IMR-90 (cell line): ENCODE measurements at regions not wholly inside any gene's neighbourhood (a gene's known extent, or its start where the extent isn't known, plus 50 kb on each side); places are given as distances from the start of the nearest gene placed in this dataset.

ENCODE experiments used
- ATAC-seq: fragments of 200-7000 bp; cut with Tn5 transposase; 2 replicates; pipeline ENCODE4 v1.9.1; 2020; ENCODE audit warnings: low read depth, mild to moderate bottlenecking, moderate library complexity
- BruUV-seq: library from RNA; stranded (reverse); fragments of 400-500 nt; replicated peaks from 2 replicates; lab custom pipeline; 2021; lab: Mats Ljungman, UMichigan
- CTCF ChIA-PET: fragments of 300-600 bp; formaldehyde crosslinking; extraction: SDS; loops from one replicate; lab custom pipeline; 2021; ENCODE audit warnings: antibody characterized with exemption; lab: Yijun Ruan, JAX
- POLR2A ChIA-PET: fragments of 300-600 bp; sonication (Branson Sonifier 250); formaldehyde crosslinking; loops from one replicate; lab custom pipeline; 2022; ENCODE audit warnings: antibody characterized with exemption; ENCODE audit not compliant: unreplicated experiment; lab: Charles Lee
- DNase-seq: peaks from one replicate; pipeline ENCODE4 v3.0.0; 2013
- H2AFZ ChIP-seq: replicated peaks from 2 replicates; pipeline ENCODE3; 2013; ENCODE audit warnings: low read length, mild to moderate bottlenecking; ENCODE audit not compliant: poor library complexity
- H2AK5ac ChIP-seq: 2 replicates; pipeline ENCODE4 v1.6.1; 2013; ENCODE audit warnings: low read depth, low read length, inconsistent platforms
- H2AK9ac ChIP-seq: replicated peaks from 2 replicates; pipeline ENCODE3; 2013; ENCODE audit warnings: mild to moderate bottlenecking, low read depth, low read length, moderate library complexity; ENCODE audit not compliant: poor library complexity
- H2BK120ac ChIP-seq: 2 replicates; pipeline ENCODE4 v1.6.1; 2013; ENCODE audit warnings: low read depth, low read length, inconsistent platforms
- H2BK15ac ChIP-seq: 3 replicates; pipeline ENCODE4 v1.6.1; 2013; ENCODE audit warnings: low read depth, low read length, inconsistent platforms
- H2BK20ac ChIP-seq: 2 replicates; pipeline ENCODE4 v1.6.1; 2013; ENCODE audit warnings: low read depth, mild to moderate bottlenecking, inconsistent platforms, low read length, moderate library complexity
- H2BK5ac ChIP-seq: 2 replicates; pipeline ENCODE4 v1.6.1; 2013; ENCODE audit warnings: mild to moderate bottlenecking, low read depth, low read length, inconsistent platforms; ENCODE audit not compliant: poor library complexity, severe bottlenecking
- H3K14ac ChIP-seq: replicated peaks from 2 replicates; pipeline ENCODE4 v1.6.1; 2013; ENCODE audit warnings: low read depth, low read length, inconsistent platforms
- H3K18ac ChIP-seq: 2 replicates; pipeline ENCODE4 v1.6.1; 2013; ENCODE audit warnings: low read depth, low read length, control low read depth
- H3K23ac ChIP-seq: 2 replicates; pipeline ENCODE4 v1.6.1; 2013; ENCODE audit warnings: low read depth, low read length, inconsistent platforms
- H3K27ac ChIP-seq: 2 replicates; pipeline ENCODE4 v1.5.1; 2013; ENCODE audit warnings: mild to moderate bottlenecking, control low read depth, low read length; ENCODE audit not compliant: insufficient read depth
- H3K27me3 ChIP-seq: 2 replicates; pipeline ENCODE4 v1.6.1; 2013; ENCODE audit warnings: low read length; ENCODE audit not compliant: control insufficient read depth, insufficient read depth
- H3K36me3 ChIP-seq: 2 replicates; pipeline ENCODE4 v1.6.1; 2013; ENCODE audit warnings: low read length, mixed read lengths; ENCODE audit not compliant: control insufficient read depth, insufficient read depth
- H3K4ac ChIP-seq: 2 replicates; pipeline ENCODE4 v1.6.1; 2013; ENCODE audit warnings: low read depth, low read length, inconsistent platforms
- H3K4me1 ChIP-seq: 2 replicates; pipeline ENCODE4 v1.6.1; 2013; ENCODE audit warnings: low read length, mixed read lengths; ENCODE audit not compliant: control insufficient read depth, insufficient read depth
- H3K4me2 ChIP-seq: 2 replicates; pipeline ENCODE4 v1.6.1; 2013; ENCODE audit warnings: low read depth, mild to moderate bottlenecking, control low read depth, low read length, moderate library complexity
- H3K4me3 ChIP-seq: 2 replicates; pipeline ENCODE4 v1.5.1; 2013; ENCODE audit warnings: low read depth, mild to moderate bottlenecking, control low read depth, low read length, moderate library complexity; ENCODE audit not compliant: insufficient read depth
- H3K56ac ChIP-seq: 2 replicates; pipeline ENCODE4 v1.6.1; 2013; ENCODE audit warnings: low read length, inconsistent platforms; ENCODE audit not compliant: insufficient read depth; ENCODE audit errors: extremely low read depth
- H3K79me1 ChIP-seq, 2 experiments: 2 replicates each; pipeline ENCODE4 v1.6.1; 2013; ENCODE audit warnings: low read length in 2 of 2, inconsistent platforms in 1 of 2, low read depth in 1 of 2
- H3K9ac ChIP-seq: 2 replicates; pipeline ENCODE4 v1.6.1; 2013; ENCODE audit warnings: low read depth, low read length, control low read depth
- H3K9me1 ChIP-seq: 2 replicates; pipeline ENCODE4 v1.6.1; 2013; ENCODE audit warnings: low read length, inconsistent platforms; ENCODE audit not compliant: insufficient read depth
- H3K9me3 ChIP-seq: 2 replicates; pipeline ENCODE4 v1.6.1; 2013; ENCODE audit warnings: low read length; ENCODE audit not compliant: control insufficient read depth, insufficient read depth
- H4K20me1 ChIP-seq: 2 replicates; pipeline ENCODE4 v1.6.1; 2013; ENCODE audit warnings: low read length, inconsistent platforms; ENCODE audit not compliant: insufficient read depth
- H4K5ac ChIP-seq: 2 replicates; pipeline ENCODE4 v1.6.1; 2013; ENCODE audit warnings: mild to moderate bottlenecking, low read depth, low read length, control low read depth
- H4K8ac ChIP-seq, 2 experiments: 2 replicates each; pipeline ENCODE4 v1.6.1; 2013; ENCODE audit warnings: low read depth in 2 of 2, low read length in 2 of 2, control low read depth in 1 of 2, inconsistent platforms in 1 of 2
- H4K91ac ChIP-seq: 2 replicates; pipeline ENCODE4 v1.6.1; 2013; ENCODE audit warnings: low read depth, low read length, inconsistent platforms; ENCODE audit not compliant: insufficient read depth
- BHLHE40 ChIP-seq: fragments of 150-350 bp; IDR thresholded peaks from 2 replicates; pipeline ENCODE4 v1.6.1; 2016; ENCODE audit warnings: mild to moderate bottlenecking, low read depth, low read length
- CHD1 ChIP-seq: IDR thresholded peaks from 2 replicates; pipeline ENCODE4 v1.6.1; 2012; ENCODE audit warnings: low read depth, low read length, improper control_type of control experiment
- FOS ChIP-seq: fragments of 150-350 bp; IDR thresholded peaks from 2 replicates; pipeline ENCODE4 v1.6.1; 2016; ENCODE audit warnings: low read depth, low read length
- MAFK ChIP-seq: IDR thresholded peaks from 2 replicates; pipeline ENCODE4 v1.6.1; 2012; ENCODE audit warnings: low read depth, low read length, improper control_type of control experiment
- MXI1 ChIP-seq: IDR thresholded peaks from 2 replicates; pipeline ENCODE4 v1.6.1; 2012; ENCODE audit warnings: low read depth, mild to moderate bottlenecking, low read length, moderate library complexity, borderline replicate concordance
- NFE2L2 ChIP-seq: fragments of 150-350 bp; IDR thresholded peaks from 2 replicates; pipeline ENCODE4 v1.6.1; 2016; ENCODE audit warnings: low read depth, mild to moderate bottlenecking, low read length
- POLR2A ChIP-seq: IDR thresholded peaks from 2 replicates; pipeline ENCODE4 v1.6.1; 2012; ENCODE audit warnings: mild to moderate bottlenecking, low read depth, low read length
- RAD21 ChIP-seq: IDR thresholded peaks from 2 replicates; pipeline ENCODE4 v1.6.1; 2012; ENCODE audit warnings: low read length, improper control_type of control experiment
- RCOR1 ChIP-seq: IDR thresholded peaks from 2 replicates; pipeline ENCODE4 v1.6.1; 2012; ENCODE audit warnings: mild to moderate bottlenecking, low read length, improper control_type of control experiment; ENCODE audit not compliant: insufficient replicate concordance
- RFX5 ChIP-seq: IDR thresholded peaks from 2 replicates; pipeline ENCODE4 v1.8.0; 2012; ENCODE audit warnings: low read depth, mild to moderate bottlenecking, low read length, moderate library complexity
- SMC3 ChIP-seq: fragments of 150-350 bp; IDR thresholded peaks from 2 replicates; pipeline ENCODE4 v1.6.1; 2016; ENCODE audit warnings: low read depth, mild to moderate bottlenecking, antibody characterized with exemption, low read length, moderate library complexity
- WGBS, 2 experiments: methylation state at CpG; one replicate each; pipeline versions ENCODE4 v1.1.5 to v1.1.7; 2013; ENCODE audit warnings: missing lambda C conversion rate in 2 of 2; ENCODE audit not compliant: insufficient read length in 1 of 2; ENCODE audit errors: extremely low coverage in 2 of 2; 5-methylcytosine and 5-hydroxymethylcytosine counted together
- dilution Hi-C: fragments of 300-500 bp; cut with HindIII; formaldehyde crosslinking; loops from one replicate; pipeline ENCODE4 v1.14.3; 2018; ENCODE audit warnings: low sequenced_read_pairs; ENCODE audit not compliant: unreplicated experiment
- in situ Hi-C: fragments of 300-500 bp; cut with MboI; formaldehyde crosslinking; loops from 3 replicates; pipeline ENCODE4 v1.14.3; 2019; ENCODE audit warnings: low sequenced_read_pairs, inconsistent platforms, mixed read lengths
- intact Hi-C: fragments of 100-400 bp; cut with micrococcal nuclease; formaldehyde crosslinking; loops from 2 replicates; pipeline ENCODE4 v1.10.0; 2022
- TF ChIP-seq, protein P1 (sequence below): conservative IDR thresholded peaks from 2 replicates; pipeline ENCODE4 v1.5.1; 2012; ENCODE audit warnings: mild to moderate bottlenecking, low read depth, low read length, improper control_type of control experiment
- TF ChIP-seq, protein P2 (sequence below): fragments of 150-350 bp; IDR thresholded peaks from 2 replicates; pipeline ENCODE4 v1.6.1; 2016; ENCODE audit warnings: low read depth, mild to moderate bottlenecking, low read length, moderate library complexity, borderline replicate concordance

DNA sequence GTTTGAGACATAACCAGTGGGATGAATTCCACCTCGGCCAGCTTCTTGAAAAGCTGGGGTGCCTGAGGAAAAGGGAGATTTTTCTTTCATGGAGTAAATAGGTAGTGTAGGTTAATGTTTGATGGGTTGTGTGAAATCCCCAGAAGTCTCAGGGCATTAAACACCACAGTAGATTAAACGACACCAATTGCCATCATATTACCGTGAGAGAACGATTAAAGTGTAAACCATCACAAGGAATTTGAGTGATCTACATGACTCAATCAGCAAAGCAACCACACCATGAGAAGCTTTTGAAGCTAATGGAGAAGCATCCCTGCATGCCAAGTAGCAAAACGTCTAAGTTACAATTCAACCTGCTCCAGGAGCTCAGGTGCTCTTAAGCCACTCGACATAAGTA, 322.5 kb upstream of the GATB start:
- no peak for TF ChIP-seq SMC3
- TF ChIP-seq MXI1: no peak
- TF ChIP-seq FOS: no peak
- TF ChIP-seq CHD1: no peak
- TF ChIP-seq NFE2L2: no peak
- TF ChIP-seq, protein P1, sequence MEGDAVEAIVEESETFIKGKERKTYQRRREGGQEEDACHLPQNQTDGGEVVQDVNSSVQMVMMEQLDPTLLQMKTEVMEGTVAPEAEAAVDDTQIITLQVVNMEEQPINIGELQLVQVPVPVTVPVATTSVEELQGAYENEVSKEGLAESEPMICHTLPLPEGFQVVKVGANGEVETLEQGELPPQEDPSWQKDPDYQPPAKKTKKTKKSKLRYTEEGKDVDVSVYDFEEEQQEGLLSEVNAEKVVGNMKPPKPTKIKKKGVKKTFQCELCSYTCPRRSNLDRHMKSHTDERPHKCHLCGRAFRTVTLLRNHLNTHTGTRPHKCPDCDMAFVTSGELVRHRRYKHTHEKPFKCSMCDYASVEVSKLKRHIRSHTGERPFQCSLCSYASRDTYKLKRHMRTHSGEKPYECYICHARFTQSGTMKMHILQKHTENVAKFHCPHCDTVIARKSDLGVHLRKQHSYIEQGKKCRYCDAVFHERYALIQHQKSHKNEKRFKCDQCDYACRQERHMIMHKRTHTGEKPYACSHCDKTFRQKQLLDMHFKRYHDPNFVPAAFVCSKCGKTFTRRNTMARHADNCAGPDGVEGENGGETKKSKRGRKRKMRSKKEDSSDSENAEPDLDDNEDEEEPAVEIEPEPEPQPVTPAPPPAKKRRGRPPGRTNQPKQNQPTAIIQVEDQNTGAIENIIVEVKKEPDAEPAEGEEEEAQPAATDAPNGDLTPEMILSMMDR: no peak
- TF ChIP-seq POLR2A: no peak
- TF ChIP-seq MAFK: no peak
- no peak for TF ChIP-seq BHLHE40
- TF ChIP-seq RFX5: no peak
- TF ChIP-seq RAD21: no peak
- no peak for TF ChIP-seq RCOR1
- TF ChIP-seq, protein P2, sequence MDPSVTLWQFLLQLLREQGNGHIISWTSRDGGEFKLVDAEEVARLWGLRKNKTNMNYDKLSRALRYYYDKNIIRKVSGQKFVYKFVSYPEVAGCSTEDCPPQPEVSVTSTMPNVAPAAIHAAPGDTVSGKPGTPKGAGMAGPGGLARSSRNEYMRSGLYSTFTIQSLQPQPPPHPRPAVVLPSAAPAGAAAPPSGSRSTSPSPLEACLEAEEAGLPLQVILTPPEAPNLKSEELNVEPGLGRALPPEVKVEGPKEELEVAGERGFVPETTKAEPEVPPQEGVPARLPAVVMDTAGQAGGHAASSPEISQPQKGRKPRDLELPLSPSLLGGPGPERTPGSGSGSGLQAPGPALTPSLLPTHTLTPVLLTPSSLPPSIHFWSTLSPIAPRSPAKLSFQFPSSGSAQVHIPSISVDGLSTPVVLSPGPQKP: no peak
- Histone ChIP-seq H3K79me1 (no peaks in the 10 kb centered on the region), H3K4me3 (no peak overlapping the region), H2BK120ac (no peak overlapping the region), H3K4me1 (no peaks in the 10 kb centered on the region), H2AK9ac (no peak overlapping the region), H3K27ac (no peak overlapping the region), H3K27me3 (peaks cover 23% of the 10 kb centered on the region), H2BK15ac (no peak overlapping the region), H3K4ac (no peak overlapping the region), H3K9me3 (peaks cover 3% of the 10 kb centered on the region; the same call in 1 of the 2 replicates), H3K18ac (no peak overlapping the region), H2BK20ac (no peak overlapping the region), H4K8ac (no peak overlapping the region), H4K20me1 (no peaks in the 10 kb centered on the region), H4K5ac (no peak overlapping the region), H3K36me3 (no peaks in the 10 kb centered on the region), H3K4me2 (no peak overlapping the region), H3K56ac (no peak overlapping the region), H2AK5ac (no peak overlapping the region), H3K9ac (no peak overlapping the region), H4K91ac (no peak overlapping the region), H3K23ac (no peak overlapping the region), H2AFZ (no peak overlapping the region), H3K14ac (no peak overlapping the region), H3K9me1 (no peaks in the 10 kb centered on the region; the same call in 1 of the 2 replicates), H2BK5ac (no peak overlapping the region)
- in situ Hi-C loops: no loop called here
- BruUV-seq: no TSS peak
- no peak for DNase-seq
- dilution Hi-C loops: no loop called here
- ChIA-PET POLR2A (no interaction called here), CTCF (no interaction called here)
- ATAC-seq: no peak
- intact Hi-C loops: no loop called here
- 60% methylated on average over 1 of the region's 6 CpGs; no CpG with 5 or more reads in 1 of the 2 experiments for WGBS, 2 experiments
